SIG-M5 treated with dmso at 0.1 percent for 504 hours (cell line): ENCODE measurements at regions not wholly inside any gene's neighbourhood (a gene's known extent, or its start where the extent isn't known, plus 50 kb on each side); places are given as distances from the start of the nearest gene placed in this dataset.

ENCODE experiments used
- DNase-seq: peaks from one replicate; lab custom pipeline; 2025; ENCODE audit not compliant: unreplicated experiment; lab: John Stamatoyannopoulos, UW

DNA sequence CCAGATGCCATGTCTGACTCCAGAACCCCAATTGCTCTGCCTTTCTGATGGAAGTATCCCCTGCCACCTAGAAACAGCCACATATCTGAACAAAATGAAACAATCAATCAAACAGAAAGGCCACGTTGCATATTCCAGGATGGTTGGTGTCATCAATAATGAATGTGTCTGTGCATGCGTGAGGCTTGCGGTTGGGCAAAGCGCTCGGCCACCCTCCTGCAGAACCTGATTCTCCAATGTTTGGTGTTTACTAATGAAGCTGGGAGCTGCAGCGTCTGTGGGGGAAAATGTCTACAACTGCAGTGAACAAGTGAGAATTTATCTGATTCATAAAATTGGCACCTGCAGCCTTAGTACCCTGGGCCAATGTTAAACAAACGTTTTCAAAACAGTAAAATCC is 121.2 kb upstream of the ADARB2 start:
- DNase-seq = no peak

DNA sequence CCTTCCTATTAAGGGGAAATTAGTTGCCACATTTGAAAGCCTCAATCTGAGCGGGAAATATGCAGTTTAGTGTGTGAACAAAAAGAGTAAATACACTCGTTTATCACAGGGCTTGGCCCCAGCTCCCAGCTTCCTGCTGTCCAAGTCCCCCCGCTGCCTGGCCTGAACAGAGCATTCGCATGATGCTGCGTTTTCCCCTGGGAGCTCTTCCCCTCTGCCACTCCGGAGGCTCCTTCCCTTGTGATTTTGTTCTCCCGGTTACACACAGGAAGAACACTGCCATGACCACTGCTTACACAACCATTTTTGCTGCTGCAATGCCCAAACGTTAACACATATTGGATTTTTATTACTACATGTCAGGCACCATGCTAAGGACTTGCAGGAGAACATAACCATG is 120.7 kb upstream of the ADARB2 start:
- DNase-seq = no peak

DNA sequence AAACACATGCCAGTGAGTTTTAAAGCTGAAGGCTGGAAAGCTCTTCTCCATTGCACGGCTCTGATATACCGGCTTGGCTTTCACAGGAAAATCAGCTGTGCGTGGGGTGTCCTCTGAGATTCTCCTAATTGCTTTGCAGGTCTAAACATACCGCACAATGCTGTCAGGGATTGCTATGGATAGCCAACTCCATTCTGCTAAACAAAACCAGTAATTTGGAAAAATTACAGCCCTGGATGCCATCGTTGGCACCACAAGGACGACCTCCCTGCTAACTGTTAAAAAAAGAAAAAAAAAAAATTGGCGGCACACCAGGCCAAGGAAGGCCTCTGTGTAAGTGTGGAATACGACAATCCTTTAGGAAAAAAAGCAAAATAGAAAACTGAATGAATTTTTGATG is 118.6 kb upstream of the ADARB2 start:
- DNase-seq = no peak

DNA sequence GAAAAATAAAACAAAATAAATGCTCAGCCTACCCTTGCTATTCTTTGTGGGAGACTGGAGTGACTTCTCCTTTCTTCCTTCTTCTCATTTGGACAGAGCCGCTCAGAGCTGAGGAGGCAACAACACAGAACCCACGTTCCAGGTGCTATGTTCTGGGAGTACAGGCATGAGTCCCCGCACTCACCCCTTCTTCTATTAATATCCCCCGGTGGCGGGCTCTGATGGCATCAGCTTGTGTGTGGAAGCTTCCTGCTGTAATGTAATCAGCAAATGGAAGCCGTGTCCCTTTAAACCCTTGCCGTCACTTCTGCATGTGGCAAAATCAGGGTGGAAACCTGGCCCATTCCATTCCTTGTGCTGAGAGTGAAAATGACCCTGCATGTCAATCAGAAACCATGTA is 116.9 kb upstream of the ADARB2 start:
- DNase-seq = no peak

DNA sequence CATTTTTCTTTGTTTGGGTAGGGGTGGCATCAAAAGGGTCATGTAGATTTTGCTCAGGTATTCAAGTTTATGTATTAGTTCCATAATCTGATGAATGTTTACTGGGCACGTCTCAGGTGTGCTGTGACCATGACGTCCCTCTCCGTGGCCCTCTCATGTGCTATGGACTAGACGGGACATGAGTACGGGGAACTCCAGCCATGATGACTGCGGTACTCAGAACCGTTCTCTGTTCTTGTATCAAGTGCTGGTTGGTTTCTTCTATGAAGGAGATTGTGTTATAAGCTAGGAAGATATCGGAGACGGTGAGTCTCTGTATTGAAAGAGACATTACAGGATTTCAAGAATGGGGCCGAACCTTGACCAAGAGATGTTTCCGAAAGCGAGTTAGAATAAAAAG is 116.5 kb upstream of the ADARB2 start:
- no peak for DNase-seq

DNA sequence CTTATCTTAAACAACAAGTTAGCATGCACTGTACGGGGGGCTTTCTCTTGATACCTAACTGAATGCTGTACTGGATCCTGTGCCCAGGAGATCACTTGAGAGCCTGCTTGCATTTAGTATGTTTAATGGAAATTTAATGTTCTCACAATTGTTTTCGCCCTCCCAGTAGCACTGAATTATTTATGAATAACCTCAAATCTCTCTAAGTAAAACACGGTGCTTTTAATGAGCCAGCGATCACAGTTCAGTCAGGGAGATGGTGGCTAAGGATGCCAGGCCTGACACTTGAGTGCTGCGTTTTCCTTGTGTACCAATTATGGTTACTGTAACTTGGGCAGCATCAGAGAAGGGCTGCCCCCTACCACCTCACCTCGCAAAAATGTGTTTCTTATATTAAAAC is 115.5 kb upstream of the ADARB2 start:
- DNase-seq = no peak

DNA sequence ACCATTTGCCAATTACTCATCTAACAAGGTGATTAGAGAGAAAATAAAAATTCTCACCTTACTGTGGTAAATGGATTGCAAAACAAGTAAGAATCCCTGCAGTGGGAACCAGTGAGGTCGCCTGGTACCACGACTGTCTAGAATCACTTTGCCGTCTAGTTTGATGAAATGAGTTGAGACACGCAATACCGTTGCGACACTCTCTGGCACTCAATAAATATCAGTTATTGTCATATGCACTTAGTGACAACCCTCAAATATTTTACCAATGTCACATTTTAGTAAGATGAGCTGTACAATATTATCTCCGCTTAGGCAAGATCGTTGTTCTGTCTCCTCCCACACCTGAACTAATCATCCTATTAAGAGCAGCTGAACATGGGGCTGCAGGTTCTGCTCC is 114.4 kb upstream of the ADARB2 start:
- DNase-seq = no peak

DNA sequence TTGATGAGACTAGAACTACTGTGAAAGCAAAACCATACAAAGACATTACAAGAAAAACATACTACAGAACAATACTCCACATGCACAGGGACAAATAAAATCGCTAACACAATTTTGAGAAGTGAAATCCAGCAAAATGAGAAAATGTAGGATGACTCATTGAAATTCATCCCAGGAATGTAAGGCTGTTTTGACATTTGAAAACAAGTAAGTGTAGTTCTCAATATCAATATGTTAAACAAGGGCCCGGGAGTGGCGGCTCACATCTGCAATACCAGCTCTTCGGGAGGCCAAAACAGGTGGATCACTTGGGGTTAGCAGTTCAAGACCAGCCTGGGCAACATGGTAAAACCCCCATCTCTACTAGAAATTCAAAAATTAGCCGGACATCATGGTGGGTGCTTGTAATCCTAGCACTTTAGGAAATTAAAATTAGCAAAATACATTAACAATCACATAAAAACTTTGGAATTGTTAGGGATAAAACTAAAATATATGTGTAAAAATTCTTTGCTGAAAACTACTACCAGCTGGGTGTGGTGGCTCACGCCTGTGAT is 113.7 kb upstream of the ADARB2 start:
- DNase-seq = no peak

DNA sequence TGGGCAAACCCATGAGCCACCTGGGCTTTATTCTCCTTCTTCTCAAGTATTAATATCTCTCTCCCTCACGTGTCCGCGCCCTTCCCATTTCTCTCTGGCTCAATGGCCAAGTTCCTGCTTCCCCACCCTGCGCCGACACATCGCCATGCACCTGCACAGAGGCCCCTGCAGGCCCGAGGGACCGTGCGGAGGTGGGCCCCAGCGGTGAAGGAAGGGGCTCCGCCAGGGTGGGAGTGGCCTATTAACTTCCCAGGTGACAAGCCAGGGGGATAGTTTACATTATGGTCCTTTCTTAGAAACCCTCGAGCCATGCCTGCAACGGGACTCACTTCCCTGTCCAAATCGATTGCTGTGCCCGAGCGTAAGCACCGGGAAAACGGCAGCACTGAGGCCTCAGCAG is 110.0 kb upstream of the ADARB2 start:
- DNase-seq = no peak

DNA sequence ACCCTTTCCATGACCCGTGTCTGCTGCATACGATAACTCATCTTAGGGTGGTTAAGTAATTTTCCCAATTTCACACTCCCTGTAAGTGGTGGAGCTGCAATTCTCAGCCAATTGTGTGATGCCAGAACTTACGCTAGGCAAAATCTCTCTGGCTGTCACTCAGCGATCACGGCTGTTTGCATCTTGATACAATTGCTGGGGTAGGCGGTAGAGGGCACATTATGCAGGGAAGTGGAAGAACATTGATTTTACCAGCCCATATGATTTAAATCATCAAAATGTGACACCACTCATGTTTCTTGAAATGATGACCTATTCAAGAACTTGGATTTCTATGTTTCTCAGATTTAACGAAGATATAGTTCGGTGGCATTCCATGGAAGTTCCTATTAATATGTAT is 108.7 kb upstream of the ADARB2 start:
- DNase-seq = no peak

DNA sequence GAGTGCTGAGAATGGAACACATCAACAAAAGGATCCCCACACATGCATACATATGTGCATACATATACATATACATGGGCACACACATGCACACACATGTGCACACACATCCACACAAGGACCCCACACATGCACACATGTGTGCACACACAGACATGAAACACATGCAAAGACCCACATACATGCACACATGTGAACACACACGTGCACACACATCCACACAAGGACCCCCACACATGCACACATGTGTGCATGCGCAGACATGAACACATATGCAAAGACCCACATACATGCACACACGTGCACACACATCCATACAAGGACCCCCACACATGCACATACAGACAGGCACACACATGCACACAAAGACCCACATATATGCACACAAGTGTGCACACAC is 104.4 kb upstream of the ADARB2 start:
- DNase-seq = no peak

DNA sequence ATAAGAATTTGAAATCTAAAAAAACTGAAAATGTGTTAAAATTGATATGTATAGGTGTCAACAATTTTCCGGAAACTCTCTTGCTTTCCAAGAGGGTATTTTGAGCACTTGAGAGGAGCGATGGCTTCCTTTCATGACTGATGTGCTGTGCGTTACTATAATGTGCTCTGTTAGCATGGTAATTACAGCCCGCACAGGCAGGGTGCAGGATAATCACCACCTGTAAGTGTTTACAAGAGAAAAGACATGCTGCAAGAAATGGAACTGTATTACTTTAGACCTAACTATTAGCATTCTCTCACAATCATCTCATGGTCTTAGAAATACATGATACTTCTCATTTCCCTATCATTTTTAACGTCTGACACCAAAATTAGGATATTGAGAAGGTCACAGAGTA is 92.4 kb upstream of the ADARB2 start:
- DNase-seq = no peak

DNA sequence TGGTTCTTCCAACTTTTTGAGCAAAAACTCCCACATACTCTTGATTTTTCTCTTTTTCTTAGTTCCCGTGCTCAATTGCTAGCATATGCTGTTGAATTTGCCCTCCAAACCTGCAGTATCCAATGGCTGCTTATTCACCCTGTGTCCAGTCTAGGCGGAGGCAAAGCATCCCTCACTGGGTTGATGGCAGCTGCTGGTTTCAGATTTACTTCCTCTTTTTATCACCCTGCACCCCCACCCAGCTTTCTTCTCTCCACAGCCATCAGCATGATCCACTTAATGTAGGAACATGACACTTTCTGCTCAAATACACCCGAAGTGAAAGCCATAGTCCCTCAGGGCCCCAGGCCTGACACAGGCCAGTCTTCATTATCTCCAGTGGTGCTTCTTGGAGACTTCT is 87.6 kb upstream of the ADARB2 start:
- DNase-seq = no peak

DNA sequence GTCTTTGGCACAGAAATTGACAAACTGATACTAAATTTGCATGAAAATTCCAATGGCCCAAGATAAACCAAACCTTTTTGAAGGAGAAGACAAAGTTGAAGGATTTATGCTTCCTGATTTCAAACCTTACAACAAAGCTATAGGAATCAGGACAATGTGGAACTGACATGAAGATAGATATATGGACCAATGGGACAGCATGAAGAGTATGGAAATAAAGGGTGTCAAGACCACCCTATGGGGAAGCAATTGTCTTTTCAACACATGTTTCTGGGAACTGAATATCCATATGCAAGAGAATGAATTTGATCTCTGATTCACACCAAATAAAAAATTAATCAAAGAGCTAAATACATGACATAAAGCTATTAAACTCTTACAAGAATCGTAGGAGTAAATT is 77.2 kb upstream of the ADARB2 start:
- no peak for DNase-seq

DNA sequence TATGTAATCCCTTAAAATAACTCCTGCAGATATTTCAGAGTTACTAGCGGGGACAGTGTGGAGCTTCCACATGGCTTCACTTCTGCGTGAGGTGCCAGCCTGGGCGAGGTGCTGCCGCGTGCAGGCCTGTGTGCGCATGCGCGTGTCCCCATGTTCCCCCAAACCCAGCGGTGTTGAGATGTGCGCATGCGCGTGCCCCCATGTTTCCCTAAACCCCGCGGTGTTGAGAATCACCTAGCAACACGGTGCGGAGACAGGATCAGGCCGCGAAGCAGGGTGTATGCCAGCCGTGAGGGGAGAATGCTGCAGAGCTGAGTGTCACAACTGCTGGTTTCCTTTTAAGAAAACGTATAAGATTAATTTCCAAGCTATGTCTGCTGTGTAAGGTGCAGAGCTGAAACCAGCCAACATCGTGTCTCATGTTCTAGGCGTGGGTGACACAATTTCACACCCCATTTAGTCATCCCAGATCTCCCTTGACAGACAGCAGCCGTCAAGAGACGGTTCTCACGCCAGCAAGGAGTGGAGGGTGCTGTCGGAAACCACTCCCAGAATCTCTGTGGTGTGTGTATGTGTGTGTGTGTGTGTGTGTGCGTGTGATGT is 71.9 kb upstream of the ADARB2 start:
- DNase-seq = no peak

DNA sequence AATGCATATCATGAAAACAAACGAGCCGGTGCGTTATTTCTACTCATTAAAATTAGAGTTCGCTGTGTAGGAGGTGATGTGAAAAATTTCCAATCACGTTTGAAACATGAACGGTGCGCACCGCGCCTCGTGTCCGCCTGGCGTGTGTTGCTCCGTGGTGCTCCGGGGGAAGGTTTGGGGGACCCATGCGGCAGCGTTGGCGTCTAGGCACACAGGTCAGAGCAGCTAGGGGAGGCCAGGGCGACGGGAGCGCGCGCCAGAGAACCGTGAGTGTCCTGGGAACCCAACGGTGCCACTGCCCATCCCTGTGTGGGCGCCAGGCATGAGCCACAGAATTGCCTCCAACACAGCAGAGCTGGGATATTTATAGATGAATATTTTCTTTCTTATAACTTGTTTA is 70.6 kb upstream of the ADARB2 start:
- DNase-seq = no peak

DNA sequence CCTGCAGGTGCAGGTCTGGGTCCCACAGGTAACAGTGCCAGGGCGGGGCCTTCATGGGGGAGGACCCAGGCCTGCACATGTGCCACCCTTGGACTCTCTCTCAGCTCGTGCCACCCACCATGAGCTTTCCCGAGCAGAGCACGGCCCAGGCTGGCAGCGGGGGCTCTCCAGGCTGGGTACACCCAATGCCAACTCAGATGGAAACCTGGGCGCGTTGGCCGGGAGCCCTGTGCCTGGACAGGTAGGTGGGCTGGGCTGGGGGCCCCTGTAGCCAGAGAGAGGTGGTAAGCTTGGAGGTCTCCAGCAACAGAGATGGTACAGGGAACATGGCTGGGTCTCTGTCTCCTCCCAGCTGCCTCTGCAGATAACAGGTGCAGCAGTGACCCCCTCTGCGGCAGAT is 69.9 kb upstream of the ADARB2 start:
- no peak for DNase-seq

DNA sequence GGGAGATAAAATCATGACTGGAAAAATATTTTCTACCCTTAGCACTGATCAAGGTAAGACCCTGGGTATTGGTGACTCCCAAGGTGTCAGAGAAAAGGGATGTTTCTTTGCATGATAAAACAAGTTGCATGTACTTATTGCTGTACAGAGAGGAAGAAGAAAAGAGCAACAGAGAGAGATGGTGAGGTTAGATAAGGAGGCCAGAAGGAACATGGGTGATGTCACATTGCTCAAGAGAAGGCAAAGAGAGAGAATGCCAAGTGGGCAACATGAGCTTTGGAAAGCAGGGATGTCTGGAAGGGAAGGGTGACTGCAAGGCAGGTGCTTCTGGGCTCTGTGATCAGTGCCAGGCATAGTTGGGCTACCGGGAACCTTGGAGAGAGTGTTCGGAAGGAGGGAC is 65.1 kb upstream of the ADARB2 start:
- DNase-seq = no peak

DNA sequence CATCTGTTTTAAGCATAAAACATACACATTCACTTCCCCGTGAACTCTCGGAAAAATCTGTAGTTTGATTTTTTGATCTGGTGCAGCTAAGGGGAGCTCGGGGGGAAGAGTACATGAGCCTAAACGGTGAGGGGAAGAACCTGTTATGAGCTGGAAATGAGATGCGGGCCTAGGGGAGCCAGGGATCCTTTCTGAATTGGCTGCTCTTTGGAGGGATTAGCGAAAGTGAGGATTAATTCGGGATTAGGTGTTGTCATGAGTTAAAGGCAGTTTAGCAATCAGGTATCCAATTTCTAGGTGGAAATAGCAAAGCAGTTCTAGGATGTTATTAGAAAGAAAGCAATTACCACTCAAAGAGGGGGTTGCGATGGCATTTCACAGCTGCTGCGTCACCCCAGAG is 51.1 kb upstream of the ADARB2 start:
- DNase-seq = no peak
